ENCODE measurements at regions not wholly inside any gene's neighbourhood (a gene's known extent, or its start where the extent isn't known, plus 50 kb on each side); places are given as distances from the start of the nearest gene placed in this dataset.

DNA sequence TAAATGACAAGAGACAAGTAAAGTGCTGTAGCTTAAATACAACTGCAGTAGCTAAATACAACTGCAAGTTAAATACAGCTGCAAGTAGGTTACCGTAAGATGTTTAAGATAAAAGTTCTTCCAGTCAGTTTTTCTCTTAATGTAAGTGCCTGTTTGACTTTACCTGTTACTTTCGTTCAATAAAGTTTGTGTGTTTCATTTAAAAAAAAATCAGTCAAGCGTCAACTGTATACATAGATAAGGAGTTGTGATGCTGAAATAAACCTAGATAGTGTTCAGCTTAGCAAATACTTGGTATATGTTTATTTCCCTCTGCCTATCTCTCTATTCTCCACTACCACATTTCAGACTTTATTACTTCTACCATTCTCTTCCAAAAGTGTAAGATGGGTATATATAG is 221.2 kb downstream of the NR2F2 start:
- Histone ChIP-seq H3K4me3 (ENCODE audit: low read depth, low read length) (no peak overlapping the region), H3K9me3 (ENCODE audit: control insufficient read depth, insufficient read depth, low read depth, low read length) (no peaks in the 10 kb centered on the region), H3K4me1 (ENCODE audit: control insufficient read depth, insufficient read depth, low read length) (0 out of 2 replicates have a peak, but pooled peaks cover 2% of the 10 kb centered on the region), H3K36me3 (ENCODE audit: control insufficient read depth in 2 of 2, insufficient read depth in 1 of 2, low read length in 2 of 2) (no peaks in the 10 kb centered on the region), H3K27ac (ENCODE audit: extremely low read depth, low read depth, low read length) (no peak overlapping the region)
- TF ChIP-seq GLIS2 (tag by site-specific recombination; IDR thresholded peaks at IDR 0.05) = no peak
- no peak for TF ChIP-seq ZNF596 (tag by site-specific recombination; IDR thresholded peaks at IDR 0.05)
- no peak for TF ChIP-seq HOXC10 (CRISPR knock-in tag; IDR thresholded peaks at IDR 0.05)
- TF ChIP-seq ZNF610 (tag by site-specific recombination; IDR thresholded peaks at IDR 0.05; ENCODE audit: borderline replicate concordance) = no peak
- TF ChIP-seq, protein P1, sequence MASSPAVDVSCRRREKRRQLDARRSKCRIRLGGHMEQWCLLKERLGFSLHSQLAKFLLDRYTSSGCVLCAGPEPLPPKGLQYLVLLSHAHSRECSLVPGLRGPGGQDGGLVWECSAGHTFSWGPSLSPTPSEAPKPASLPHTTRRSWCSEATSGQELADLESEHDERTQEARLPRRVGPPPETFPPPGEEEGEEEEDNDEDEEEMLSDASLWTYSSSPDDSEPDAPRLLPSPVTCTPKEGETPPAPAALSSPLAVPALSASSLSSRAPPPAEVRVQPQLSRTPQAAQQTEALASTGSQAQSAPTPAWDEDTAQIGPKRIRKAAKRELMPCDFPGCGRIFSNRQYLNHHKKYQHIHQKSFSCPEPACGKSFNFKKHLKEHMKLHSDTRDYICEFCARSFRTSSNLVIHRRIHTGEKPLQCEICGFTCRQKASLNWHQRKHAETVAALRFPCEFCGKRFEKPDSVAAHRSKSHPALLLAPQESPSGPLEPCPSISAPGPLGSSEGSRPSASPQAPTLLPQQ (tag by site-specific recombination; IDR thresholded peaks at IDR 0.05) = no peak
- no peak for TF ChIP-seq ZNF248 (tag by site-specific recombination; IDR thresholded peaks at IDR 0.05)
- TF ChIP-seq, protein P2, sequence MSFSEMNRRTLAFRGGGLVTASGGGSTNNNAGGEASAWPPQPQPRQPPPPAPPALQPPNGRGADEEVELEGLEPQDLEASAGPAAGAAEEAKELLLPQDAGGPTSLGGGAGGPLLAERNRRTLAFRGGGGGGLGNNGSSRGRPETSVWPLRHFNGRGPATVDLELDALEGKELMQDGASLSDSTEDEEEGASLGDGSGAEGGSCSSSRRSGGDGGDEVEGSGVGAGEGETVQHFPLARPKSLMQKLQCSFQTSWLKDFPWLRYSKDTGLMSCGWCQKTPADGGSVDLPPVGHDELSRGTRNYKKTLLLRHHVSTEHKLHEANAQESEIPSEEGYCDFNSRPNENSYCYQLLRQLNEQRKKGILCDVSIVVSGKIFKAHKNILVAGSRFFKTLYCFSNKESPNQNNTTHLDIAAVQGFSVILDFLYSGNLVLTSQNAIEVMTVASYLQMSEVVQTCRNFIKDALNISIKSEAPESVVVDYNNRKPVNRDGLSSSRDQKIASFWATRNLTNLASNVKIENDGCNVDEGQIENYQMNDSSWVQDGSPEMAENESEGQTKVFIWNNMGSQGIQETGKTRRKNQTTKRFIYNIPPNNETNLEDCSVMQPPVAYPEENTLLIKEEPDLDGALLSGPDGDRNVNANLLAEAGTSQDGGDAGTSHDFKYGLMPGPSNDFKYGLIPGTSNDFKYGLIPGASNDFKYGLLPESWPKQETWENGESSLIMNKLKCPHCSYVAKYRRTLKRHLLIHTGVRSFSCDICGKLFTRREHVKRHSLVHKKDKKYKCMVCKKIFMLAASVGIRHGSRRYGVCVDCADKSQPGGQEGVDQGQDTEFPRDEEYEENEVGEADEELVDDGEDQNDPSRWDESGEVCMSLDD (tag by site-specific recombination; IDR thresholded peaks at IDR 0.05) = no peak
- TF ChIP-seq ZNF837 (tag by site-specific recombination; IDR thresholded peaks at IDR 0.05) = no peak
- no peak for TF ChIP-seq ZNF23 (tag by site-specific recombination; IDR thresholded peaks at IDR 0.05; ENCODE audit: borderline replicate concordance)
- ChIA-PET POLR2A (no interaction called here), CTCF (no interaction called here)

DNA sequence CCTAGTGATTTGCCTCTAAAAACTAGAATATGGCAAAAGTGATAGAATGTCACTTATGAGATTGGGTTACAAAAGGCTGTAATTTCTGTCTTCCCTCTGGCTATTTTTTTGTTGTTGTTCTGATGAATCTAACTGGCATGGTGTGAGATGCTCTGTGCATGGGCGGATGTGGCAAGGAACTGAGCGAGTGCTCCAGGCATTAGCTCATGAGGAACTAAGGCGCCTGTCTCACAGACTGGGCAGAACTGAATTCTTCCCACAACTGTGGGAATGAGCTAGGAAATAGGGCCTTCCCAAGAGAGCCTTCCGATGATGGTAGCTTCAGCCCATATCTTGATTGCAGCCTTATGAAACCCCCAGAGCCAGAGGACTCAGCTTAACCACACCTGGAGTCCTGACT is 222.5 kb downstream of the NR2F2 start:
- H3K4me3 ChIP-seq (ENCODE audit: low read depth, low read length) = no peak overlapping the region
- CTCF ChIA-PET = no interaction called here
- TF ChIP-seq IKZF3 (tag by site-specific recombination; IDR thresholded peaks at IDR 0.05) = no peak
- no peak for TF ChIP-seq MYNN (tag by site-specific recombination; IDR thresholded peaks at IDR 0.05; ENCODE audit: borderline replicate concordance)
- no peak for TF ChIP-seq ZFHX2 (tag by site-specific recombination; conservative IDR thresholded peaks at IDR 0.05)
- TF ChIP-seq ZNF292 (tag by site-specific recombination; IDR thresholded peaks at IDR 0.05; ENCODE audit: borderline replicate concordance, low read depth) = no peak
- no peak for TF ChIP-seq ZNF473 (tag by site-specific recombination; IDR thresholded peaks at IDR 0.05)
- TF ChIP-seq, protein P3, sequence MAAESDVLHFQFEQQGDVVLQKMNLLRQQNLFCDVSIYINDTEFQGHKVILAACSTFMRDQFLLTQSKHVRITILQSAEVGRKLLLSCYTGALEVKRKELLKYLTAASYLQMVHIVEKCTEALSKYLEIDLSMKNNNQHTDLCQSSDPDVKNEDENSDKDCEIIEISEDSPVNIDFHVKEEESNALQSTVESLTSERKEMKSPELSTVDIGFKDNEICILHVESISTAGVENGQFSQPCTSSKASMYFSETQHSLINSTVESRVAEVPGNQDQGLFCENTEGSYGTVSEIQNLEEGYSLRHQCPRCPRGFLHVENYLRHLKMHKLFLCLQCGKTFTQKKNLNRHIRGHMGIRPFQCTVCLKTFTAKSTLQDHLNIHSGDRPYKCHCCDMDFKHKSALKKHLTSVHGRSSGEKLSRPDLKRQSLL (tag by site-specific recombination; IDR thresholded peaks at IDR 0.05) = no peak
- TF ChIP-seq, protein P4, sequence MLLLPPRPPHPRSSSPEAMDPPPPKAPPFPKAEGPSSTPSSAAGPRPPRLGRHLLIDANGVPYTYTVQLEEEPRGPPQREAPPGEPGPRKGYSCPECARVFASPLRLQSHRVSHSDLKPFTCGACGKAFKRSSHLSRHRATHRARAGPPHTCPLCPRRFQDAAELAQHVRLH (tag by site-specific recombination; IDR thresholded peaks at IDR 0.05) = no peak
- TF ChIP-seq ZNF433 (tag by site-specific recombination; IDR thresholded peaks at IDR 0.05; ENCODE audit: low read depth) = no peak
- no peak for TF ChIP-seq ZNF530 (tag by site-specific recombination; IDR thresholded peaks at IDR 0.05; ENCODE audit: low read depth)
- no peak for TF ChIP-seq MEIS1 (CRISPR knock-in tag; IDR thresholded peaks at IDR 0.05; ENCODE audit: borderline replicate concordance)
- TF ChIP-seq GFI1B (tag by site-specific recombination; IDR thresholded peaks at IDR 0.05) = no peak
- H3K36me3 ChIP-seq (ENCODE audit: control insufficient read depth in 2 of 2, insufficient read depth in 1 of 2, low read length in 2 of 2) = no peaks in the 10 kb centered on the region
- POLR2A ChIA-PET = no interaction called here
- H3K4me1 ChIP-seq (ENCODE audit: control insufficient read depth, insufficient read depth, low read length) = 0 out of 2 replicates have a peak, but pooled peaks cover 2% of the 10 kb centered on the region
- no peak overlapping the region for H3K27ac ChIP-seq (ENCODE audit: extremely low read depth, low read depth, low read length)
- no peaks in the 10 kb centered on the region for H3K9me3 ChIP-seq (ENCODE audit: control insufficient read depth, insufficient read depth, low read depth, low read length)

All from HEK293 (cell line).